Right renal pelvis (tissue), 4 donors: ENCODE measurements at regions not wholly inside any gene's neighbourhood (a gene's known extent, or its start where the extent isn't known, plus 50 kb on each side); places are given as distances from the start of the nearest gene placed in this dataset.

ENCODE experiments used
- DNase-seq, 4 donors: peaks; one replicate each; pipeline ENCODE4 v3.0.0-alpha.2; 2013; ENCODE audit warnings: low read depth in 4 of 4, low spot score in 3 of 4, missing footprints in 1 of 4

DNA sequence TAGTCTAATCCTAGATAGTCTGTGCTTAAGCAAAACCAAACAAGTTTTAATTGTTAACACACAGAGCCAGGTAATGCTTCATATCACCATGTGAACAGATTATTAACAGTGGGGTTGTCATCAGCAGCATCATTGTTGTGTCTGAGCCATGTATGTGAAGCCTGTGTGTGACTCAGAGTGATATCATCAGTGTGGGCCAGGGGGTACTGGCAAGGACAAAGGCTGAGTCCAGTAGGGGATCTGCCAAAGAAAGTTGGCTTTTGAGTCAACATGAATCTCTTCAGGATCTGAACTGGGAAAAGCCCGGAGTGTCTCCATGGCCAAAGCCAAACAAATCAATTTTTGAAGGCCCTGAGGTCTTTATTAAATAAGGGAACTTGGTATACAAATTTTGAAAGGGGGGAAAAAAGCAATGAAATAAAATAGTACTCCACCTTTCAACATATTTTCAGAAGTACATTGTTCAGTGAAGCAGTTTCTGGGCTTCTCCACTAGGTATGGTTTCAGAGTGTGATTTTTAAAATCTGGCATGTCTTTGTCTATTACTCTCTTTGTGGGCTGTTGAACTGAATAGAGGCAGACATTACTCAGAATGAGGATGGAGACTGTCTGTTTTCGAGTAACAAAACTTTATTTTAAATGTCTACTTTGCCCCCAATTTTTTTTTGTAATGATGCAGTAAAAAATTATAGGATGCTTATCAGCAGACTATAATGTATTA, 444.2 kb upstream of the JAG1 start:
- no peak for DNase-seq

GRCh38 chr20:11118802-11119380, 445.1 kb upstream of the JAG1 start:
- DNase-seq = no peak

DNA sequence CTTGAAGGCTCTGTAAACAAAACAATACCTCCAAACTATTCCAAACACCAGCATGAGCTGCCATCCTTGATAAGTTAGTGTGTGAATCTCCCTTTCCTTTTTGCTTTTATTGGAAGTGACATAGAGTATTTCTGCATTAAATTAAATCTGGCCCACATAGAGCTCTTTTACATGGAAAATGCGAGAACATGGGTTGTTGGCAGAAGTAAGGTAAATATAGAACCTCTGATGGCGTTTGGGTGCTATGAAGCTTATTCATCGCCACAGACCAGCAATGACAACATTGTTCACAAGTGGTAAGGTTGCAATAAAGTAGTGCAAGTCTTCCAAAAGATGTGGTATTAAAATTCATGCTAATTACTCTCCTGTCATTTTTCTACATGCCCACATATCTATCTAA, 445.8 kb upstream of the JAG1 start:
- DNase-seq = no peak

- no peak for DNase-seq
Measured at GRCh38 chr20:11120431-11120830, 446.6 kb upstream of the JAG1 start.

DNA sequence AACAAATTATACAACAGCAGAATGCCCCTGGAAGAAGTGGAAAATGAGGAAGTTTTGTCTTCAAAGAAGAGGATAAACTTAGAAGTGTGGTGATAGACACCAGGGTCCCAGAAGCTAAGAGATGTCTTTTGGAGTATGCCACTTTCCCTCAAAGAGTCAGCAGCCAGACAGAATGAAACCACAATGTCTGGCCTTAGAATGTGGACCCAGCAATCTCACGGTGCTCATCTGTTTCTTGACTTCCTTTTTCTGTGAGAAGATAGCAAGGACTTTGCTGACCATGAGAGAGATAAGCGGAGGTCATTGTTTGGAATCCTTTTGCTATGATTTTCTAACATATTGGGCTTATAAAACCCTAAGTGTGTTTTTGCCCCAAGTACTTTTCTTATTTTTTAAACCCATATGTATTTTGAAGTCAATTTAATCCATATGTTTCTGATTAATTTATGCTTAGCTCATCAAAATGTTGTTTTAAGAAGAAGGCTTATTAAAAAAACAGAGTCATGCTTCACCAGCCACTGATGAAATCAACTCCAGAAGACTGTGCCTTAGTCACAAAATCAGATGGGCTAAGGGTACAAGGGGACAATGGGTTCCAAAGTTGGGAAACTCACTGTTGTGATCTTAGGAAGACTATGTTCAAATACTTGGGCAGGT, 451.2 kb upstream of the JAG1 start:
- DNase-seq = no peak

DNA sequence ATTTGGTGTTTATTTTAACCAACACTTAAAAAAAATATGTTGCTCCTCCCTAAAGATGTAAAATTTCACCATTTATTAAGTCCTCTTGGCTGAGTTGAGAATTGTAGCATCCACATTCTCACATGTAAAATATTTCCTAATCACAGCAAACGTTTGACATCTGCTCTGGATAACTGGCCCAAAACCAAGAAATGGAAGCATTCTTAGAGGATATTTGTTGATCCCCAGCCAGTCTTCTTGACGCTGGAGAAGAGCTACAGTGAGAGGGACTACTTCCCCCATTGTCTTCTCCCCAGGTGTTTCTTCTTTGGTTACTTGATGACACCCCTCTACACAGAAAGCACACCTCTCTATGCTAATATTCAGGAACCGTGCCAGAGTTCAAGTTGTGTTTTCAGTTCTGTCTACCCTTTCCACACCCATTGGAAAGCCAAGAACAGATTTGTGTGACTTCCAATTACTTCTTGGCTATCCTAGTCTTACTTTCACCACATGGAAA, 454.5 kb upstream of the JAG1 start:
- DNase-seq = no peak

GRCh38 chr20:11128721-11129120, 454.9 kb upstream of the JAG1 start:
- no peak for DNase-seq

DNA sequence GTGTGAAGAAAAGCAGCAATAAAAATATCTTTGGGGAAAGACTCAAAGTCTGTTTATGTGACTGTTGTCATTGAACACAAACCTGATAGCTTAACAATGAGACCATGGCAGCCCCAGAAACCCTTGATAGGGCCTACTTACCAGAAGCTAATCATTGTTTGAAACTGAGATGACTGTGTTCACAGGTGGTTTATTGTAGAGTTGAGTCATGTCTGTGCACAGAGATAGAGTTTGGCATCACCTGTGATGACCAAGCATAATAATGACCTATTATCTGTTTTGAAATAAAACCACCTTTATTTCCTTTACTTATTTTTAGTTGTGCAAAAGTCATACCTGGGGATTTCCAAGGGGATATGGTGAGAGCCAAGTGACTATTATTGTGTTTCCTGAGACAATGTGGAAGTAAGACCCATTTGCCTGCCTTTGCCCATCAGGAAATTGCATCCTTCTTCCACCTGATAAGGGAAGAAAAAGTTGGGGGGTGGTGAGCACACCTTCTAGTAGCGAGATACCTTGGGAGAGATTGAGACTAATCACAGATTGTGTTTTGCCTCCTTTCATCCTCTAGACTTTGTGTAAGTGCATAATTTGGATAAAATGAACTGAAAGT, 456.9 kb upstream of the JAG1 start:
- DNase-seq = no peak

GRCh38 chr20:11132819-11133415, 459.1 kb upstream of the JAG1 start:
- DNase-seq = no peak

DNA sequence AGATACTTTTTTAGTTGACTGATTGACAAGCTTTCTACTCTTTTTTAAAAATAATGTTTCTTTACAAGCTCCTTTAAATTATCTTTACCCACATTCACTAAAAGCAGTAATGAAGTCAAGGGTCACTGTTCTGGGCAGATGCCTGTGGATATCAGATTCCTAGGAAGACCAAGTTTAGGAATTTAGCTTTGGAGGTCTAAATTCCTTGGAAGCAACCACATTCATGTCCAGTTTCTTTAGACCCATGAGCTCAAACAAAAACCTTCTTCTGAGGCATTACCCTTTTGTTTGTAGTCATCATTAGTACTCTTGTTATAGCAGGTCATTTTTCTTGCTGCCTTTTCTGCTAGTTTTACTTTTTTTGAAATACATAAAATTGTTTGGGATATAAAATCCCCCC, 462.9 kb upstream of the JAG1 start:
- DNase-seq = no peak

- no peak for DNase-seq
Measured at GRCh38 chr20:11137688-11138087, 463.9 kb upstream of the JAG1 start.

DNA sequence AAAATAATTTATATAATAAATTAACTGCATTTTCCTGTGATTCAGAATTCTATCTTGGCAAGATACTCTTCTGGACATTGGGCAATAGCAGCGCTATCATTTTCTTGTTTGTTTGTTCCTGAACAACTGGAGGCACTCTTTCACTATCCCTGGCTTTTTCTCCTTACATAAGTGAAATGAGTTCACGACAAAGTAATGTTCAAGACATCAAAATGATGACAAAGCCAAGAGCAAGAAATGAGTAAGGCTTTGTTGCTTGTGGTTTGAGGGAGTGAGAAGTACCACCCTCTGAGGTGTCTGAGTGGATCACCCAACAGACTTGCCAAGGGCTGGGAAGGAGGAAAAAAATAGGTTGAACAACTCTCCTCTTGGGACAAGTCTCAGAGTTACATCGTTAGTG, 466.6 kb upstream of the JAG1 start:
- DNase-seq = no peak

DNA sequence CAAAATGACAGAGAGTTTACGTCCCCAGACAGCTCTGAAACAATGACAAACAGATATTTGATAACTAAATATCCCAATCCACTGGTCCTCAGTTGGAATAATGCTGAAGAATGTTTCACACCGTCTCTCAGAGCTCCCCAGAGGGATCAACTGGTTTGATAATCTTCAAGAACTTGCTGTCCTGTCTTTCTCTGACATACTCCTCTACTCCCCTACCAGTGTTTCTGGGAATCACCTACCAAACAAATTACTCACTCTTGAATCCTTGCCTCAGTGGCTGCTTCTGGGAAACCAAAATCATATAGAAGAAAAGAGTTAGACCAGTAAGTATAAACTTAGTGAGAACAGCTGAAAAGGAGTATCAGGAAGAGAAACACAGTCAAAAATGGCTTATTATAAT, 469.7 kb upstream of the JAG1 start:
- no peak for DNase-seq

DNA sequence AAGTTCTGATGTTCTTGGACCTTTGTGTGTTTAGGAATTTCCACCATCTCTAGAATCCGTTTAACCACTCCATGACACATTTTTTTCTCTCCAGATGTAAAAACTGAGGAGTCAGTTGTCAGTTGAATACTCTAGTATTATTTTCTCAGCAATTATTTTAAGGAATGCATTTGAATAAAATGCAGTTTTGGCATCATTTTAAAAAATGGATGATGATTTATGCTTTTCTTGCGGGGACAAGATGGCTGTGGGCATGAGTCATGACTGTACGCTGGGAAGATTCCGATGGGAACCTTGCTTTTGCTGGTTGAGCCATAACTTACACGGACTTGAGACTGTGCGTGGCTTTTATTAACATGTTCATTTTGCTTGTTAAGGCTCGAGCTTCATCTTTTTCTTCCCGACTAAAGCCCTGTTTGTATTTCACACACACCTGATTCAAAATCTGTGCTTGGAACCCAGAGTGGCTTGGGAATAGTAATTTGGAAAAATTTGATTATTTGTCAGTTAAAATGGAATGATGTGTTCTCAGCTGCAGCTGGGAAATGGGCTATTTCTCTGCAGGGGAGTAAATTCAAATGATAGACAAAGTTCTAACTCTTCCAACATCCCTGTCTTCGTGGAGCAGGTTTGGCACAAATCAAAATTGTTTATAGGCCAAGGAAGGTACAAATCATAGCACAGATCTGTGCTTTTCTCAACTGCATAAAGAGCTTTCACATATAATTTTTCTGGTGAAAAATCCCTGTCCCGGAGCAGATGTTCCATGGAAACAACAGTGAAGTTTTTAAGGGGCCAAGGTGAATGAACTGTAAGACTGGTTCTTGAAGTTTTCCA, 470.5 kb upstream of the JAG1 start:
- DNase-seq = no peak

DNA sequence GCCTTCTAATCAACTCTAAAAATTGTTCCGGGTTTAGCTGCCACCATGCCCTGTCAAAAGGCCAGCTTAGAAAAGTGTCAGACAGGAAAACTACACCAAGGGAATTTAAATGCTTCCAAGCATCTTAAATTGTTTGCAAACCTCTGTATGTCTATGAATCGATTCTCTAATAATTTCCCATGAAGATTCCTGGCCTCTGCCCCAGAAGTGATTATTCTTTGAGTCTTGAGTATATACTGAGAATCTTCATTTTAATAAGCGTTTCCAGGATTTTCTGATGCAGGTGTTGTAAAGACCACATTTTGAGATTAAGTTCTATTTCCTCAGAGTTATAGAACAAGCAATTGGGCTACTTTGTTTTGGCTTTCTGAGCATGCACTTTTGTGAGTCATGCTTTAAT, 471.8 kb upstream of the JAG1 start:
- no peak for DNase-seq

GRCh38 chr20:11153819-11154218, 480.0 kb upstream of the JAG1 start:
- no peak for DNase-seq

- DNase-seq = no peak
Measured at GRCh38 chr20:11155156-11155756, 481.5 kb upstream of the JAG1 start.

- DNase-seq = no peak
Measured at GRCh38 chr20:11156922-11157321, 483.1 kb upstream of the JAG1 start.

GRCh38 chr20:11158146-11158545, 484.3 kb upstream of the JAG1 start:
- no peak for DNase-seq

- DNase-seq = no peak
Measured at GRCh38 chr20:11158589-11158988, 484.8 kb upstream of the JAG1 start.
